WTC11 (cell line): ENCODE measurements at regions not wholly inside any gene's neighbourhood (a gene's known extent, or its start where the extent isn't known, plus 50 kb on each side); places are given as distances from the start of the nearest gene placed in this dataset.

Source experiments
- ARID4B ChIP-seq: sonication (generic); formaldehyde crosslinking; IDR thresholded peaks from 2 replicates; pipeline ENCODE4 v1.8.0; 2023; ENCODE audit warnings: missing genetic modification reagents, mild to moderate bottlenecking, borderline replicate concordance
- CTCF ChIP-seq: fragments of 200-600 bp; IDR thresholded peaks from 2 replicates; pipeline ENCODE4 v1.8.0; 2022; ENCODE audit warnings: antibody characterized with exemption
- ELF4 ChIP-seq: sonication (generic); formaldehyde crosslinking; IDR thresholded peaks from 2 replicates; pipeline ENCODE4 v1.8.1; 2022; ENCODE audit warnings: low read depth, mild to moderate bottlenecking, moderate library complexity, missing genetic modification reagents
- ESRRA ChIP-seq: sonication (generic); formaldehyde crosslinking; IDR thresholded peaks from 2 replicates; pipeline ENCODE4 v1.8.1; 2022; ENCODE audit warnings: mild to moderate bottlenecking, missing genetic modification reagents, borderline replicate concordance
- MAX ChIP-seq: sonication (generic); formaldehyde crosslinking; IDR thresholded peaks from 2 replicates; pipeline ENCODE4 v1.8.0; 2022; ENCODE audit warnings: mild to moderate bottlenecking, missing genetic modification reagents
- MXD4 ChIP-seq: fragments of 250-450 bp; sonication (Bioruptor Pico); IDR thresholded peaks from 2 replicates; pipeline ENCODE4 v1.8.0; 2021; ENCODE audit warnings: mild to moderate bottlenecking, moderate library complexity, borderline replicate concordance
- STAT6 ChIP-seq: sonication (generic); formaldehyde crosslinking; conservative IDR thresholded peaks from 2 replicates; pipeline ENCODE4 v1.8.1; 2023; ENCODE audit warnings: mild to moderate bottlenecking, low read depth, missing genetic modification reagents, moderate library complexity
- ZNF121 ChIP-seq: sonication (generic); formaldehyde crosslinking; IDR thresholded peaks from 2 replicates; pipeline ENCODE4 v1.8.0; 2023; ENCODE audit warnings: missing genetic modification reagents

GRCh38 chr10:43978936-43979335 is 330.3 kb upstream of the ZNF32 start:
- TF ChIP-seq ESRRA (CRISPR knock-in tag) (no peak), ELF4 (no peak), ARID4B (no peak), CTCF (no peak), MXD4 (CRISPR knock-in tag) (no peak), STAT6 (CRISPR knock-in tag) (no peak), ZNF121 (CRISPR knock-in tag) (no peak), MAX (CRISPR knock-in tag) (no peak)
